ENCODE measurements at regions not wholly inside any gene's neighbourhood (a gene's known extent, or its start where the extent isn't known, plus 50 kb on each side); places are given as distances from the start of the nearest gene placed in this dataset.

DNA sequence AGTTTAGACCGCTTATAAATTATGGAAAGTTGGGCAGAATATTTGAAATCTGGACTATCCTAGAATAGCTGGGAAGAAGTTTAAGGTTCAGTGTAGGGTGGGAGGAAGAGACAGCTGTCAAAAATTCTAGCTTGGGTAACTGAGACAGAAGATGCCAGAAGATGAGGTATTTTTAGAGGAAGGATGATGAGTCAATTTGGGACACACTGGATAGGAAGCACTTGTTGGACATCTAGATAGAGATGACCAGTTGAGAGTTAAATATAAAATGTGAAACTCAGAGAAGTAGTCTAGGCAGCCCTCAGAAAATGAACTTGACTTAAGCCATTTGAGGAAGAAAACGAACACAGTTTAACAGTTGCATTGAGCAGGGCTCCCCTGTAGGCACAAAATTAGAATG lies 137.9 kb upstream of the MAP9 start:
- TF ChIP-seq POLR2AphosphoS5 (IDR thresholded peaks at IDR 0.05): no peak
- no peak for TF ChIP-seq CTCF (IDR thresholded peaks at IDR 0.05)
- TF ChIP-seq POLR2A (IDR thresholded peaks at IDR 0.05): no peak
